ENCODE measurements at regions not wholly inside any gene's neighbourhood (a gene's known extent, or its start where the extent isn't known, plus 50 kb on each side); places are given as distances from the start of the nearest gene placed in this dataset.

DNA sequence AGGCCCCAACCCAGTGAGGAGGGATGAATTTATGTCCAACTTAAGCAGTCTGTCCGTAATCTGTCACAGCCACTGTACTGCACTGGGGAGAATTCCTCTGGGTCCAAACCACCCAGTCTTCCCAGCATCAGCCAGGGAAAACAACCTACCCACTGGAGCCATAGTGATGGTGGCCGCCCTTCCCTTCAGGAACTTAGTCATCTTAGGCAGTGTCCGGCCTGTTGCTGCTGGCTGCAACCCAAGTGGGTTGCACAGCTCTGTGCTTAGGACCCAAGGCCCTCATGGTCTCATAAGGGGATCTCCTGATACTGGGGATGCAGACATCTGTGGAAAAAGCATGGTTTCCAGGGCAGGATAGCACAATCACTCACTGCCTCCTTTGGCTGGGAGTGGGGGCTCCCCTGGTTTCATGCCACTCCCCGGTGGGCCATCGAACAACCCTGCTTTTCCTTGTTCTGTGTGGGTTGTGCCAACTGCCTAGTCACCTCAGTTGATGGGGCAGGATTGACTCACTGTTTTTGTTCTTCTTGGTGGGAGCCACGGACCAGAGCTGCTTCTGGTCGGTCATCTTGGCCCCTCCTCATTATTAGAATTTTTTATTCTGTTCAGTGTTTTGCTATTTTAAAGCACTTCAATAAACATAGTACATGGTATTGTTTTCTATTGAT, 591.9 kb downstream of the DOK5 start:
- ChIA-PET SMC1A (ENCODE audit: uncharacterized antibody, unreplicated experiment) (interaction anchor here (0.6 to 0.9 kb wide), 3 partner anchors 9 to 73 kb away, joined by 3 to 4 read pairs (median 3); no protein-coding TSS in a partner anchor), RAD21 (ENCODE audit: unreplicated experiment) (interaction anchor here (1.0 kb wide), 1 partner anchor 9 kb away, joined by 3 read pairs; no protein-coding TSS in a partner anchor), CTCF (interaction anchor here (2.4 kb wide), 1 partner anchor 9 kb away, joined by 5 read pairs; no protein-coding TSS in a partner anchor), POLR2A (no interaction called here)
- DNase-seq (ENCODE audit: low read depth, low spot score) (no peak), ATAC-seq (no peak), FAIRE-seq (no peak)
- no TSS peak for BruUV-seq (replicated peaks)
- intact Hi-C loops (cut with micrococcal nuclease; ENCODE audit: unreplicated experiment): no loop called here
- no peaks in the 10 kb centered on the region for H3K36me3 ChIP-seq (ENCODE audit: control insufficient read depth in 2 of 2, insufficient read depth in 2 of 2, low read length in 1 of 2)
- no peak overlapping the region for H2AFZ ChIP-seq (ENCODE audit: control insufficient read depth, low read depth, low read length)
- no peaks in the 10 kb centered on the region for H3K27me3 ChIP-seq (replicated peaks in 1 of 2; ENCODE audit: control insufficient read depth in 2 of 2, insufficient read depth in 2 of 2, low read length in 1 of 2)
- 4% methylated on average over 7 of the region's 7 CpGs for WGBS (ENCODE audit: insufficient coverage, insufficient replicate concordance, low lambda C conversion rate, missing lambda C conversion rate)
- TF ChIP-seq MEF2B (IDR thresholded peaks at IDR 0.05; ENCODE audit: partially characterized antibody, poor library complexity, severe bottlenecking) (no peak), STAT3 (IDR thresholded peaks at IDR 0.05; ENCODE audit: low read depth, low read length) (no peak), POLR2AphosphoS2 (IDR thresholded peaks at IDR 0.05; ENCODE audit: low read depth, low read length) (no peak), EGR1 (IDR thresholded peaks at IDR 0.05; ENCODE audit: borderline replicate concordance in 1 of 2, low read depth in 2 of 2, low read length in 2 of 2) (no peak), IRF4 (IDR thresholded peaks at IDR 0.05; ENCODE audit: low read depth, low read length) (no peak), CREB1 (IDR thresholded peaks at IDR 0.05; ENCODE audit: low read depth) (no peak), YBX1 (IDR thresholded peaks at IDR 0.05) (no peak), MTA2 (IDR thresholded peaks at IDR 0.05; ENCODE audit: low read depth) (no peak), ZNF622 (IDR thresholded peaks at IDR 0.05) (no peak), HDGF (IDR thresholded peaks at IDR 0.05) (no peak), ZNF384 (IDR thresholded peaks at IDR 0.05; ENCODE audit: borderline replicate concordance, low read depth, low read length) (no peak), BCL11A (IDR thresholded peaks at IDR 0.05; ENCODE audit: low read depth, low read length) (no peak), BACH1 (IDR thresholded peaks at IDR 0.05; ENCODE audit: borderline replicate concordance) (no peak)
- TF ChIP-seq, protein P1, sequence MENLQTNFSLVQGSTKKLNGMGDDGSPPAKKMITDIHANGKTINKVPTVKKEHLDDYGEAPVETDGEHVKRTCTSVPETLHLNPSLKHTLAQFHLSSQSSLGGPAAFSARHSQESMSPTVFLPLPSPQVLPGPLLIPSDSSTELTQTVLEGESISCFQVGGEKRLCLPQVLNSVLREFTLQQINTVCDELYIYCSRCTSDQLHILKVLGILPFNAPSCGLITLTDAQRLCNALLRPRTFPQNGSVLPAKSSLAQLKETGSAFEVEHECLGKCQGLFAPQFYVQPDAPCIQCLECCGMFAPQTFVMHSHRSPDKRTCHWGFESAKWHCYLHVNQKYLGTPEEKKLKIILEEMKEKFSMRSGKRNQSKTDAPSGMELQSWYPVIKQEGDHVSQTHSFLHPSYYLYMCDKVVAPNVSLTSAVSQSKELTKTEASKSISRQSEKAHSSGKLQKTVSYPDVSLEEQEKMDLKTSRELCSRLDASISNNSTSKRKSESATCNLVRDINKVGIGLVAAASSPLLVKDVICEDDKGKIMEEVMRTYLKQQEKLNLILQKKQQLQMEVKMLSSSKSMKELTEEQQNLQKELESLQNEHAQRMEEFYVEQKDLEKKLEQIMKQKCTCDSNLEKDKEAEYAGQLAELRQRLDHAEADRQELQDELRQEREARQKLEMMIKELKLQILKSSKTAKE (IDR thresholded peaks at IDR 0.05; ENCODE audit: low read depth, poor library complexity, severe bottlenecking): no peak
- TF ChIP-seq, protein P2, sequence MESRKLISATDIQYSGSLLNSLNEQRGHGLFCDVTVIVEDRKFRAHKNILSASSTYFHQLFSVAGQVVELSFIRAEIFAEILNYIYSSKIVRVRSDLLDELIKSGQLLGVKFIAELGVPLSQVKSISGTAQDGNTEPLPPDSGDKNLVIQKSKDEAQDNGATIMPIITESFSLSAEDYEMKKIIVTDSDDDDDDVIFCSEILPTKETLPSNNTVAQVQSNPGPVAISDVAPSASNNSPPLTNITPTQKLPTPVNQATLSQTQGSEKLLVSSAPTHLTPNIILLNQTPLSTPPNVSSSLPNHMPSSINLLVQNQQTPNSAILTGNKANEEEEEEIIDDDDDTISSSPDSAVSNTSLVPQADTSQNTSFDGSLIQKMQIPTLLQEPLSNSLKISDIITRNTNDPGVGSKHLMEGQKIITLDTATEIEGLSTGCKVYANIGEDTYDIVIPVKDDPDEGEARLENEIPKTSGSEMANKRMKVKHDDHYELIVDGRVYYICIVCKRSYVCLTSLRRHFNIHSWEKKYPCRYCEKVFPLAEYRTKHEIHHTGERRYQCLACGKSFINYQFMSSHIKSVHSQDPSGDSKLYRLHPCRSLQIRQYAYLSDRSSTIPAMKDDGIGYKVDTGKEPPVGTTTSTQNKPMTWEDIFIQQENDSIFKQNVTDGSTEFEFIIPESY (IDR thresholded peaks at IDR 0.05): no peak
- TF ChIP-seq, protein P3, sequence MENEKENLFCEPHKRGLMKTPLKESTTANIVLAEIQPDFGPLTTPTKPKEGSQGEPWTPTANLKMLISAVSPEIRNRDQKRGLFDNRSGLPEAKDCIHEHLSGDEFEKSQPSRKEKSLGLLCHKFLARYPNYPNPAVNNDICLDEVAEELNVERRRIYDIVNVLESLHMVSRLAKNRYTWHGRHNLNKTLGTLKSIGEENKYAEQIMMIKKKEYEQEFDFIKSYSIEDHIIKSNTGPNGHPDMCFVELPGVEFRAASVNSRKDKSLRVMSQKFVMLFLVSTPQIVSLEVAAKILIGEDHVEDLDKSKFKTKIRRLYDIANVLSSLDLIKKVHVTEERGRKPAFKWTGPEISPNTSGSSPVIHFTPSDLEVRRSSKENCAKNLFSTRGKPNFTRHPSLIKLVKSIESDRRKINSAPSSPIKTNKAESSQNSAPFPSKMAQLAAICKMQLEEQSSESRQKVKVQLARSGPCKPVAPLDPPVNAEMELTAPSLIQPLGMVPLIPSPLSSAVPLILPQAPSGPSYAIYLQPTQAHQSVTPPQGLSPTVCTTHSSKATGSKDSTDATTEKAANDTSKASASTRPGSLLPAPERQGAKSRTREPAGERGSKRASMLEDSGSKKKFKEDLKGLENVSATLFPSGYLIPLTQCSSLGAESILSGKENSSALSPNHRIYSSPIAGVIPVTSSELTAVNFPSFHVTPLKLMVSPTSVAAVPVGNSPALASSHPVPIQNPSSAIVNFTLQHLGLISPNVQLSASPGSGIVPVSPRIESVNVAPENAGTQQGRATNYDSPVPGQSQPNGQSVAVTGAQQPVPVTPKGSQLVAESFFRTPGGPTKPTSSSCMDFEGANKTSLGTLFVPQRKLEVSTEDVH (IDR thresholded peaks at IDR 0.05; ENCODE audit: low read depth, partially characterized antibody): no peak
- H3K4me1 ChIP-seq (ENCODE audit: control insufficient read depth, insufficient read depth, low read length): no peaks in the 10 kb centered on the region
- no peaks in the 10 kb centered on the region for H4K20me1 ChIP-seq (ENCODE audit: control insufficient read depth, insufficient read depth)
- H3K9ac ChIP-seq (ENCODE audit: control insufficient read depth, insufficient read depth, low read length): no peak overlapping the region
- H3K4me3 ChIP-seq: no peak overlapping the region
- no peak overlapping the region for H3K4me2 ChIP-seq (ENCODE audit: control insufficient read depth, insufficient read depth)
- no peaks in the 10 kb centered on the region; the same call in 2 of the 3 replicates for H3K9me3 ChIP-seq (replicated peaks; ENCODE audit: control insufficient read depth, insufficient read depth, low read length)
- H3K27ac ChIP-seq (ENCODE audit: control insufficient read depth, insufficient read depth): no peak overlapping the region
- no peaks in the 10 kb centered on the region for H3K79me2 ChIP-seq (ENCODE audit: control insufficient read depth, insufficient read depth, low read length)
- in situ Hi-C loops (cut with MboI): no loop called here

All from GM12878 (cell line).